Heart right ventricle (tissue), 16 donors: ENCODE measurements at regions not wholly inside any gene's neighbourhood (a gene's known extent, or its start where the extent isn't known, plus 50 kb on each side); places are given as distances from the start of the nearest gene placed in this dataset.
"Not testable (repeated sequence)": the region's sequence is repeated elsewhere in the genome, so short reads cannot be mapped to it uniquely, and the experiment has no call there.

ENCODE experiments used
- ATAC-seq, 8 donors: fragments of 200-7000 bp; cut with Tn5 transposase; one replicate each; pipeline ENCODE4 v1.9.1; 2020; ENCODE audit warnings: mild to moderate bottlenecking in 8 of 8, moderate library complexity in 8 of 8, moderate number of reproducible peaks in 1 of 8
- DNase-seq, 2 donors: peaks; one replicate each; pipeline ENCODE4 v3.0.0-alpha.2; 2020
- H3K27ac ChIP-seq, 10 donors: fragments of 200-600 bp; sonication (generic) in 2 of 10; one replicate each; pipeline versions ENCODE4 v1.5.0 to v1.8.0; 2020 to 2022; ENCODE audit warnings: mild to moderate bottlenecking in 3 of 10
- H3K27me3 ChIP-seq, 7 donors: fragments of 200-600 bp; one replicate each; pipeline ENCODE4 v1.8.0; 2021 to 2022; ENCODE audit warnings: mild to moderate bottlenecking in 2 of 7
- H3K36me3 ChIP-seq, 9 donors: fragments of 200-600 bp; sonication (generic) in 1 of 9; one replicate each; pipeline versions ENCODE4 v1.5.0 to v1.8.0; 2020 to 2022; ENCODE audit warnings: mild to moderate bottlenecking in 2 of 9
- H3K4me1 ChIP-seq, 9 donors: fragments of 200-600 bp; sonication (generic) in 1 of 9; one replicate each; pipeline versions ENCODE4 v1.5.0 to v1.8.0; 2020 to 2022; ENCODE audit warnings: mild to moderate bottlenecking in 4 of 9
- H3K4me3 ChIP-seq, 10 donors: fragments of 200-600 bp; sonication (generic) in 2 of 10; one replicate each; pipeline versions ENCODE4 v1.5.0 to v1.8.0; 2020 to 2022; ENCODE audit warnings: mild to moderate bottlenecking in 7 of 10, moderate library complexity in 2 of 10
- H3K9me3 ChIP-seq, 11 donors: fragments of 200-600 bp in 10 of 11; sonication (generic) in 2 of 11; one replicate each; pipeline versions ENCODE4 v1.5.0 to v1.8.0; 2013 to 2022; ENCODE audit warnings: mild to moderate bottlenecking in 2 of 11, control low read depth in 1 of 11, moderate library complexity in 1 of 11
- WGBS, 2 donors: extraction: QIAGEN DNeasy Blood & Tissue Kit; methylation state at CpG; one replicate each; pipeline ENCODE4 v1.1.7; 2013; ENCODE audit warnings: inconsistent platforms in 1 of 2; 5-methylcytosine and 5-hydroxymethylcytosine counted together
- intact Hi-C, 10 donors: fragments of 100-400 bp; cut with DNase I; formaldehyde crosslinking; loops; one replicate each; pipeline versions ENCODE4 v1.11.1 to v1.14.2; 2022
- TF ChIP-seq, protein P1 (sequence below), 9 donors: fragments of 200-600 bp; sonication (generic) in 2 of 9; IDR thresholded peaks; one replicate each; pipeline versions ENCODE4 v1.5.0 to v1.8.0; 2021 to 2022; ENCODE audit warnings: antibody characterized with exemption in 9 of 9, mild to moderate bottlenecking in 5 of 9, moderate library complexity in 1 of 9
- donor health status: Arrhythmogenic right ventricular cardiomyopathy.
- donor health status: ischemic (EF 13 %, LVEDD 7.1; RV severe dilation, severe dysfunction).
- donor health status: healthy with polysubstance abuse.
- donor health status: DM: no; HTN: yes; CAD: no.
- donor health status: DM: no; HTN: no; CAD: no.
- donor health status: ischemic (EF 25% LVEDD 6.9; RV normal size, moderate dysfunction).
- donor health status: ischemic (EF 25% LVEDD 5.7; RV mildly dilated, moderate dysfunction).
- donor health status: healthy.
- donor health status: DM: yes; HTN: yes; CAD: no.
- donor health status: Ischemic cardiomyopathy.
- donor health status: ischemic (EF 35%, LVEDD 5.7; RV mildly dilated, moderate dysfunction).
- donor health status: nonischemic (EF 11% LVEDD 7.7; RV severe dilation, severe dysfunction).
- donor health status: DM: yes; HTN: yes; CAD: no.
- donor health status: PGD.
- donor health status: ischemic (EF 29% LVEDD 5.4; RV normal size, mild dysfunction).
- donor health status: nonischemic (EF 23%, LVEDD 6.1; RV moderate dilation, normal function).

DNA sequence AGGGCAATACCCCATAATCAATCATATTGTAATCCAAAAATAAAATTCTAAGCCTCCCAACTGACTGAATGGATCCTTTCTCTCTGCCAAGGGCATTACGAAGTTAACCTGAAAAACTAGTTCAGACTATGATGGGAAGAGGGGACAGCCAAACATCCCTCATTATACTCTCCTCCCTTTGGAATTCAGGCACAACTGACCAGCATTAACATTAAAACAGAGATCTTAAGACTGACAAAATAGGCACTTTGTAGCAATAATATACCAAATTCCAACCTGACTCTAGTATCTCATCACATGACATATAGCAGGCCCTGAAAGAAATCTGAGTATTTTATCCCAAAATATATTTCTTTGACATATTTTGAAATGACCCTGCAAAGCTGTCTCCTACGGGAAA lies 55.0 kb upstream of the SPP1 start:
- intact Hi-C loops, result no loop called here
- H3K27me3 ChIP-seq, result no peaks in the 10 kb centered on the region

DNA sequence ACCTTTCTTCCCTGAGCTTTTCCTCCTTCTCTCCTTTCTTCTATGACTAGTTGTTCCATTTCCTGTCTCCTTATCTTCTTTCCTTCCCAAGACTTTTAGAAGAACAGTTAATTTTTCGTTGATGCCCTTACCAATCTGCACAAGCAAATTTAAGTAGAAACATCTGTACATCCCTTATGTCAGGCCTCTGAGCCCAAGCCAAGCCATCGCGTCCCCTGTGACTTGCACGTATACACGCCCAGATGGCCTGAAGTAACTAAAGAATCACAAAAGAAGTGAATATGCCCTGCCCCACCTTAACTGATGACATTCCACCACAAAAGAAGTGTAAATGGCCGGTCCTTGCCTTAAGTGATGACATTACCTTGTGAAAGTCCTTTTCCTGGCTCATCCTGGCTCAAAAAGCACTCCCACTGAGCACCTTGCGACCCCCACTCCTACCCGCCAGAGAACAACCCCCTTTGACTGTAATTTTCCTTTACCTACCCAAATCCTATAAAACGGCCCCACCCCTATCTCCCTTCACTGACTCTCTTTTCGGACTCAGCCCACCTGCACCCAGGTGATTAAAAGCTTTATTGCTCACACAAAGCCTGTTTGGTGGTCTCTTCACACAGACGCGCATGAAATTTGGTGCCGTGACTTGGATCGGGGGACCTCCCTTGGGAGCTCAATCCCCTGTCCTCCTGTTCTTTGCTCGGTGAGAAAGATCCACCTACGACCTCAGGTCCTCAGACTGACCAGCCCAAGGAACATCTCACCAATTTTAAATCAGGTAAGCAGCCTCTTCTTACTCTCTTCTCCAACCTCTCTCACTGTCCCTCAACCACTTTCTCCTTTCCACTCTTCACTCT lies 53.7 kb upstream of the SPP1 start:
- whole genome bisulfite sequencing, 2 donors, result 63 to 67% methylated on average over 13 to 14 of the region's 16 CpGs
- H3K9me3 ChIP-seq, H3K27ac ChIP-seq, H3K4me3 ChIP-seq, H3K36me3 ChIP-seq, ATAC-seq, DNase-seq, H3K4me1 ChIP-seq, H3K27me3 ChIP-seq, intact Hi-C loops: not testable (repeated sequence)

More for the DNA sequence above, 55.0 kb upstream of the SPP1 start:
- Histone ChIP-seq H3K36me3 (no peaks in the 10 kb centered on the region), H3K4me3 (no peak overlapping the region), H3K4me1 (no peaks in the 10 kb centered on the region), H3K27ac (no peak overlapping the region), H3K9me3 (no peaks in the 10 kb centered on the region)
- TF ChIP-seq, protein P1, sequence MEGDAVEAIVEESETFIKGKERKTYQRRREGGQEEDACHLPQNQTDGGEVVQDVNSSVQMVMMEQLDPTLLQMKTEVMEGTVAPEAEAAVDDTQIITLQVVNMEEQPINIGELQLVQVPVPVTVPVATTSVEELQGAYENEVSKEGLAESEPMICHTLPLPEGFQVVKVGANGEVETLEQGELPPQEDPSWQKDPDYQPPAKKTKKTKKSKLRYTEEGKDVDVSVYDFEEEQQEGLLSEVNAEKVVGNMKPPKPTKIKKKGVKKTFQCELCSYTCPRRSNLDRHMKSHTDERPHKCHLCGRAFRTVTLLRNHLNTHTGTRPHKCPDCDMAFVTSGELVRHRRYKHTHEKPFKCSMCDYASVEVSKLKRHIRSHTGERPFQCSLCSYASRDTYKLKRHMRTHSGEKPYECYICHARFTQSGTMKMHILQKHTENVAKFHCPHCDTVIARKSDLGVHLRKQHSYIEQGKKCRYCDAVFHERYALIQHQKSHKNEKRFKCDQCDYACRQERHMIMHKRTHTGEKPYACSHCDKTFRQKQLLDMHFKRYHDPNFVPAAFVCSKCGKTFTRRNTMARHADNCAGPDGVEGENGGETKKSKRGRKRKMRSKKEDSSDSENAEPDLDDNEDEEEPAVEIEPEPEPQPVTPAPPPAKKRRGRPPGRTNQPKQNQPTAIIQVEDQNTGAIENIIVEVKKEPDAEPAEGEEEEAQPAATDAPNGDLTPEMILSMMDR (IDR thresholded peaks at IDR 0.05), result no peak
- ATAC-seq, result no peak
- 93 to 96% methylated on average over 2 of the region's 2 CpGs for WGBS, 2 donors
- no peak for DNase-seq

DNA sequence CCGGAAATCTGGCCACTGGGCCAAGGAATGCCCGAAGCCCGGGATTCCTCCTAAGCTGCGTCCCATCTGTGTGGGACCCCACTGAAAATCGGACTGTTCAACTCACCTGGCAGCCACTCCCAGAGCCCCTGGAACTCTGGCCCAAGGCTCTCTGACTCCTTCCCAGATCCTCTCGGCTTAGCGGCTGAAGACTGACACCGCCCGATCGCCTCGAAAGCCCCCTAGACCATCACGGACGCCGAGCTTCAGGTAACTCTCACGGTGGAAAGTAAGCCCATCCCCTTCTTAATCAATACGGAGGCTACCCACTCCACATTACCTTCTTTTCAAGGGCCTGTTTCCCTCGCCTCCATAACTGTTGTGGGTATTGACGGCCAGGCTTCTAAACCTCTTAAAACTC lies 51.4 kb upstream of the SPP1 start:
- H3K27me3 ChIP-seq, ATAC-seq, H3K4me3 ChIP-seq, H3K36me3 ChIP-seq, intact Hi-C loops, H3K4me1 ChIP-seq, H3K9me3 ChIP-seq, DNase-seq, H3K27ac ChIP-seq: not testable (repeated sequence)
- WGBS, 2 donors, result 68 to 71% methylated on average over 16 to 17 of the region's 18 CpGs
